ENCODE measurements at regions not wholly inside any gene's neighbourhood (a gene's known extent, or its start where the extent isn't known, plus 50 kb on each side); places are given as distances from the start of the nearest gene placed in this dataset.

DNA sequence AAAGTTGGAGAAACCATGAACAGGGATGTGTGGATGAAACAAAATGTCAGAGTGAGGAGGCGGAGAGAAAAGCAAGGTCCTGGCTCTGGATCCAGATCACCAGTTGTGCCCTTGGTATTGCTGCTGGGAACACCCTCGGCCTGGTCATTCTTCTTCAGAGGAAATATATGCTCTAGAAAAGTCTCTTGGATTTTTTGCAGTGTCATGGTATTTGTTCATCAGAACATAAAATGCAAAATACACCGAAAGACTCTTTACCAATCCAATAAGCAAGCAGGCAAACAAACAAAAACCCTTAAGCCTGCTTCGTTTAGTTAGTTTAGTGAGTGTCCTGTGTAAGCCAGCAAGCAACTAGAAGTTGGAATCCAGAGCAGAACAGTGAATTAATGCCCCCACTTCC lies 88.7 kb upstream of the CDH6 start:
- Histone ChIP-seq H3K4me3 (ENCODE audit: low read depth, low read length, poor library complexity, severe bottlenecking) (no peak overlapping the region), H3K9me2 (ENCODE audit: insufficient read depth, low read length) (no peaks in the 10 kb centered on the region), H3K27ac (ENCODE audit: low read depth, low read length, poor library complexity, severe bottlenecking) (no peak overlapping the region), H3K79me2 (ENCODE audit: insufficient read depth, low read depth, low read length) (no peaks in the 10 kb centered on the region), H3K4me1 (ENCODE audit: insufficient read depth, low read length, poor library complexity, severe bottlenecking) (no peaks in the 10 kb centered on the region), H4K20me1 (ENCODE audit: insufficient read depth, low read length) (no peaks in the 10 kb centered on the region), H3K4me2 (ENCODE audit: low read length) (no peak overlapping the region), H3K36me3 (ENCODE audit: insufficient read depth, low read length) (no peaks in the 10 kb centered on the region), H2AFZ (ENCODE audit: low read length) (no peak overlapping the region), H3K9me3 (ENCODE audit: low read length) (no peaks in the 10 kb centered on the region)
- ChIA-PET CTCF (ENCODE audit: unreplicated experiment) (no interaction called here), POLR2A (no interaction called here)
- DNase-seq (ENCODE audit: low spot score) = no peak
- no TSS peak for BruUV-seq (replicated peaks)
- TF ChIP-seq EZH2phosphoT487 (IDR thresholded peaks at IDR 0.05; ENCODE audit: borderline replicate concordance, low read depth, low read length) = no peak
- TF ChIP-seq, protein P1, sequence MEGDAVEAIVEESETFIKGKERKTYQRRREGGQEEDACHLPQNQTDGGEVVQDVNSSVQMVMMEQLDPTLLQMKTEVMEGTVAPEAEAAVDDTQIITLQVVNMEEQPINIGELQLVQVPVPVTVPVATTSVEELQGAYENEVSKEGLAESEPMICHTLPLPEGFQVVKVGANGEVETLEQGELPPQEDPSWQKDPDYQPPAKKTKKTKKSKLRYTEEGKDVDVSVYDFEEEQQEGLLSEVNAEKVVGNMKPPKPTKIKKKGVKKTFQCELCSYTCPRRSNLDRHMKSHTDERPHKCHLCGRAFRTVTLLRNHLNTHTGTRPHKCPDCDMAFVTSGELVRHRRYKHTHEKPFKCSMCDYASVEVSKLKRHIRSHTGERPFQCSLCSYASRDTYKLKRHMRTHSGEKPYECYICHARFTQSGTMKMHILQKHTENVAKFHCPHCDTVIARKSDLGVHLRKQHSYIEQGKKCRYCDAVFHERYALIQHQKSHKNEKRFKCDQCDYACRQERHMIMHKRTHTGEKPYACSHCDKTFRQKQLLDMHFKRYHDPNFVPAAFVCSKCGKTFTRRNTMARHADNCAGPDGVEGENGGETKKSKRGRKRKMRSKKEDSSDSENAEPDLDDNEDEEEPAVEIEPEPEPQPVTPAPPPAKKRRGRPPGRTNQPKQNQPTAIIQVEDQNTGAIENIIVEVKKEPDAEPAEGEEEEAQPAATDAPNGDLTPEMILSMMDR (conservative IDR thresholded peaks at IDR 0.05; ENCODE audit: low read length) = no peak
- intact Hi-C loops (cut with micrococcal nuclease; ENCODE audit: unreplicated experiment) = no loop called here

DNA sequence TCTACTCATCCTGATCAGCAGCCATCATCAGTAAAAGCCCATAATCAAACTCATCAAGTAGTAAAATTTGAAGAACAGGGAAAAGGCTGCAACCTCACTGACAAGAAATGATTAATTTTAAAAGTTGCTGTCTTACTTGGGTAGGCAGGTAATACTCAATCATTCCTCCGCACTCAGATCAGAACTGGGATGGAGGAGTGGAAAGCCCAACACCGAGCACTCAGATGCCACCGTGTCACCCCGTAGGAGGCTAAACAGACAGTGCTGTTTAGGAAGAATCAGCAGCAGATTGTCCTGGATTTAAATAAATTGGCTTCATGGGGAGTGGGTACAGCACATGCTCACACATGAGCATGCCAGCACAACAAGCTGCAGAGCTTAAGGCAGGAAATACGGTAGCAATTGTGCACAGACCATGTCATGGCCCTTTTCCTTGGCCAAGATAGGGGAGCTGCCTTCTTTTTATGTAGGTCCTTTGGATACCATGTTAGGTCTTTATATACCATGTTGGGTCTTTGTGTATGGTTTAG lies 92.6 kb upstream of the CDH6 start:
- Histone ChIP-seq H3K9me3 (ENCODE audit: low read length) (no peaks in the 10 kb centered on the region), H2AFZ (ENCODE audit: low read length) (no peak overlapping the region), H3K4me3 (ENCODE audit: low read depth, low read length, poor library complexity, severe bottlenecking) (no peak overlapping the region), H3K4me2 (ENCODE audit: low read length) (no peak overlapping the region), H3K36me3 (ENCODE audit: insufficient read depth, low read length) (no peaks in the 10 kb centered on the region), H3K27ac (ENCODE audit: low read depth, low read length, poor library complexity, severe bottlenecking) (no peak overlapping the region), H3K79me2 (ENCODE audit: insufficient read depth, low read depth, low read length) (no peaks in the 10 kb centered on the region), H3K9me2 (ENCODE audit: insufficient read depth, low read length) (no peaks in the 10 kb centered on the region), H3K4me1 (ENCODE audit: insufficient read depth, low read length, poor library complexity, severe bottlenecking) (no peaks in the 10 kb centered on the region), H4K20me1 (ENCODE audit: insufficient read depth, low read length) (no peaks in the 10 kb centered on the region)
- ChIA-PET POLR2A (no interaction called here), CTCF (ENCODE audit: unreplicated experiment) (no interaction called here)
- intact Hi-C loops (cut with micrococcal nuclease; ENCODE audit: unreplicated experiment) = no loop called here
- no TSS peak for BruUV-seq (replicated peaks)
- TF ChIP-seq, protein P1 (conservative IDR thresholded peaks at IDR 0.05; ENCODE audit: low read length) = no peak
- no peak for DNase-seq (ENCODE audit: low spot score)

DNA sequence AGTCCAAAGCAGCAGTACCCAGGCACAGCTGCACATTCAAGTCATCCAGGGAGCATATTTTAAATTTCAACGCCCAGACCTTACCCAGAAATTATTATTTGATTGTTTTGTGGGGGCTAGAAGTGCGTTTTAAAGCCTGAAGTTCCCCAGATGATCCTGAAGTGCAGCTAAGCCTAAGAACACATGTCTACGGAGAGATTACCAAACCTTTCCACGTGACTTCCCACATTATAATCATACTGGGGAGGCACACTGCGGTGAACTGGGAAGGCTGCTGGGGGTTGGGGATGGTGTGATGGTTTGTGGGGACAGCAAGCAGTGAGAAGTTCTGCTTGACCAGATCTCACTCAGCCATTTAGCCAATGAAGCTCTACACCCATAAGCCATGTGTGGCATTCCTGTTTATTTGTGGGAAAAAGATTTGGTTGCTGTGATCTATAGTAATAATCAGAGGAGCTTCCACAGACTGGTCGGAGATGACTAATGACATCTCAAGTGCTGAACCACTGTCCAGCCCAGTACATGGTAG lies 93.4 kb upstream of the CDH6 start:
- CTCF ChIA-PET (ENCODE audit: unreplicated experiment) = no interaction called here
- Histone ChIP-seq H3K4me1 (ENCODE audit: insufficient read depth, low read length, poor library complexity, severe bottlenecking) (no peaks in the 10 kb centered on the region), H3K4me2 (ENCODE audit: low read length) (no peak overlapping the region), H3K27ac (ENCODE audit: low read depth, low read length, poor library complexity, severe bottlenecking) (no peak overlapping the region), H4K20me1 (ENCODE audit: insufficient read depth, low read length) (no peaks in the 10 kb centered on the region), H2AFZ (ENCODE audit: low read length) (no peak overlapping the region), H3K9me3 (ENCODE audit: low read length) (no peaks in the 10 kb centered on the region), H3K4me3 (ENCODE audit: low read depth, low read length, poor library complexity, severe bottlenecking) (no peak overlapping the region), H3K36me3 (ENCODE audit: insufficient read depth, low read length) (no peaks in the 10 kb centered on the region), H3K79me2 (ENCODE audit: insufficient read depth, low read depth, low read length) (no peaks in the 10 kb centered on the region), H3K9me2 (ENCODE audit: insufficient read depth, low read length) (no peaks in the 10 kb centered on the region)
- no peak for DNase-seq (ENCODE audit: low spot score)
- no TSS peak for BruUV-seq (replicated peaks)
- POLR2A ChIA-PET = no interaction called here
- intact Hi-C loops (cut with micrococcal nuclease; ENCODE audit: unreplicated experiment) = no loop called here
- TF ChIP-seq, protein P1 (conservative IDR thresholded peaks at IDR 0.05; ENCODE audit: low read length) = no peak
- no peak for TF ChIP-seq EZH2phosphoT487 (IDR thresholded peaks at IDR 0.05; ENCODE audit: borderline replicate concordance, low read depth, low read length)

Data from OCI-LY7 (cell line).